ENCODE measurements at regions not wholly inside any gene's neighbourhood (a gene's known extent, or its start where the extent isn't known, plus 50 kb on each side); places are given as distances from the start of the nearest gene placed in this dataset.

- TF ChIP-seq POLR2A (IDR thresholded peaks at IDR 0.05) = no peak
- no peak for TF ChIP-seq POLR2AphosphoS5 (IDR thresholded peaks at IDR 0.05)
Measured at GRCh38 chr6:80466981-80467380, 360.5 kb downstream of the BCKDHB start.

Data from prostate gland (tissue), 1 donor.